Activated CD8-positive, alpha-beta memory T cell treated with anti-CD3 and anti-CD28 coated beads for 24 hours (primary cell): ENCODE measurements at regions not wholly inside any gene's neighbourhood (a gene's known extent, or its start where the extent isn't known, plus 50 kb on each side); places are given as distances from the start of the nearest gene placed in this dataset.

ENCODE experiments used
- DNase-seq: peaks from one replicate; pipeline ENCODE4 v3.0.0-alpha.2; 2020

DNA sequence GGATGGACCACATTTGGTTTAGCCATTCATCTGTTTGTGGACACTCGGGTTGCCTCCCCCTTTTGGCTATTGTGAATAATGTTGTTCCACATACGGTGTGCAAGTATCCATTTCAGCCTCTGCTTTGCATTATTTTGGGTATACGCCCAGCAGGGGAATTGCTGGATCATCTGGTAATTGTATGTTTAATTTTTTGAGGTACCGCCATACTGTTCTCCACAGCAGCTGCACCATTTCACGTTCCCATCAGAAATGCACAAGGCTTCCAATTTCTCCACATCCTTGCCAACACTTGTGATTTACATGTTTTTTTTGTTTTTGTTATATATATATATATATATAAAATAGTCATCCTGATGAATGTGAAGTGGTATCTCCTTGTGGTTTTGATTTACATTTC lies 54.6 kb upstream of the TWIST2 start:
- DNase-seq, result no peak

DNA sequence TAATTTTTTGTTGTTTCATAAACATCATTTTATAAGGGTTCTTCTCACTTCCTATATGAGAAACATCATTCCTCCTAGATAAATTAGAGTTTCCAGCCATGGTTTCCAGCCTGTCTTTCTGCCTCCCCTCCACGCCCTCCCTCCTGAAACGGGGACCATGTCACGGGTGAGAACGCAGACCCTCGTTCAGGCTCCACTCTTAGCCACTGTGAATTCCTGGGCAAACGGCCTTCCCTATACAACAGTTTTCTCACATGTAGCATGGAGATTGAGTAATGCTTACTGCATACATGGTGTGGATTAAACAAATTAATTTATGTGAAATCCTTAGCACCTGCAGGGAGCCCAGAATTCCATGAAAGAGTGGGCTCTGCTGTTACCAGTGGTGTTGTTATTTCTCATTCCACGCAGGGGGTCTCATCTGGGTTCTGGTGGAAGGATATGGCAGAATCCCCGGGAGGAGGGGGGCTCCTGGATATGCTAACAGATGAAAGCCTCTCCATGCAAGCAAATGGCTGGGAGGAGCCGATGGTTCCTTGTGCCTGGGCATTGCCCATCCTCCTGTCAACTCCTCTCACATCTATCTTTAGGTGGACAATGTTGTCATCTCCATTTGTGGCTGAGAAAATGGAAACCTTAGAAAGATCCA lies 54.0 kb upstream of the TWIST2 start:
- no peak for DNase-seq

DNA sequence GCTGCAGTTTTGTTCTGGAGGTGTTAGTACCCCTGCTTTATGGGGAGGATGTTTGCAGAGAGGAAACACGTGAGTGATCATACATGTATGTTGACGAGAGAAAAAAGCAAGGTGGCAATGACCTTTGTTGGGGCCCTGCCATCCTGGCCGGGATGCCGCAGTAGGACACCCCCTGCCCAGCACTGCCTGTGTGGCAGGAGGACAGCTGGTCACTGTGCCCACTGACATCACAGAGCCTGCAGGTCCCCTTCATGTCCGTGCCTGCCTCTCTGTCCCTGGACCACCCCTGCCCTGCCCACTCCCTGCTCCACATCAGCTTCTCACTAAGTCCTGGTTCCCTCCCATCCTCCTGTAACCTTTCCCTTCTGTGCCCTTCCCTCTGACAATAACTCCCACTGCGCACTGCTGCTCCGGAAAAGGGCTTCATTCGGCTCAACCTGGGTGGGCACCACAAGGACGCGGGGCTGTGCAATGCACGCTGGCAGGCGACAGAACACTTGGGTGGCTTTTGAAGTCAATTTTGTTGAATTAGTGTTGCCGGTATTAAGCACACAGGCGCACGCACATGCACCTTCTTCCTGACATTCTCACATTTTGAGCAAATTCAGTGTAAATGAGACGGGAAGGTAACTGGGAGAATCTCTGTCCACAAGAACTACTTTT lies 51.5 kb upstream of the TWIST2 start:
- no peak for DNase-seq

DNA sequence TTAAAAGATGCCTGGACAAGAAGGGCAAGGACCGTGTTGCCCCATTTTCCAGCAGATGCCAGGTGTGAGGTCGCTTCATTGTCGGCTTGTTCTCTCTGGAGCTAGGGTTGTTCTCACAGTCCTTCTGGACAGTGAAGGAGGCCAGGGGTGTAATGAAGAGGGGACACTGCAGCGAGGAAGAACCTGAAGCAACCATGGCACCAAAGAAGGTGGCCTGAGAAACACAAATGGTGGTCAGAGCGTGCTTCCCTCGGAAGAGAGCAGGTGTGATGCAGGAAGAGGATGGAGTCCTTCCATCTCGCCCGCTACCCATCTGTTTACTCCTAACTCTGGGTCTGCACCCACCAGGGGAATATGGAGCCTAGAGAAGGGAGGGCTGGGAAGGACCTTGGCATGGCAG lies 50.3 kb upstream of the TWIST2 start:
- DNase-seq, result no peak
